HepG2 (cell line): ENCODE measurements at regions not wholly inside any gene's neighbourhood (a gene's known extent, or its start where the extent isn't known, plus 50 kb on each side); places are given as distances from the start of the nearest gene placed in this dataset.

Experiments used
- AHR ChIP-seq: IDR thresholded peaks from 2 replicates; pipeline ENCODE4 v1.6.1; 2018; ENCODE audit warnings: missing genetic modification reagents, missing compliant biosample characterization
- ARID5B ChIP-seq: IDR thresholded peaks from 2 replicates; pipeline ENCODE4 v1.4.0; 2020; ENCODE audit warnings: mild to moderate bottlenecking, missing genetic modification reagents
- BCL6 ChIP-seq: IDR thresholded peaks from 2 replicates; pipeline ENCODE4 v1.6.1; 2016; ENCODE audit warnings: missing genetic modification reagents, missing compliant biosample characterization
- EP300 ChIP-seq, 3 experiments: sonication (generic) in 1 of 3; formaldehyde crosslinking in 1 of 3; IDR thresholded peaks; 2 replicates each; pipeline versions ENCODE4 v1.5.1 to v1.6.1; 2011 to 2020; ENCODE audit warnings: low read depth in 2 of 3, low read length in 2 of 3, borderline replicate concordance in 1 of 3, improper control_type of control experiment in 1 of 3, mild to moderate bottlenecking in 1 of 3, missing genetic modification reagents in 1 of 3, moderate library complexity in 1 of 3
- FOSL1 ChIP-seq: sonication (generic); formaldehyde crosslinking; IDR thresholded peaks from 2 replicates; pipeline ENCODE4 v1.9.0; 2021; ENCODE audit warnings: missing genetic modification reagents, borderline replicate concordance
- FOSL2 ChIP-seq: sonication (generic); formaldehyde crosslinking; IDR thresholded peaks from 2 replicates; pipeline ENCODE4 v1.4.0; 2020; ENCODE audit warnings: missing genetic modification reagents
- GATAD2A ChIP-seq: IDR thresholded peaks from 2 replicates; pipeline ENCODE4 v1.6.1; 2016
- HNF4A ChIP-seq: sonication (generic); formaldehyde crosslinking; IDR thresholded peaks from 2 replicates; pipeline ENCODE4 v1.4.0; 2020; ENCODE audit warnings: missing genetic modification reagents
- HNF4G ChIP-seq, 2 experiments: sonication (generic) in 1 of 2; formaldehyde crosslinking in 1 of 2; IDR thresholded peaks; 2 replicates each; pipeline versions ENCODE4 v1.4.0 to v1.6.1; 2011 to 2020; ENCODE audit warnings: borderline replicate concordance in 2 of 2, low read depth in 2 of 2, mild to moderate bottlenecking in 2 of 2, low read length in 1 of 2, missing genetic modification reagents in 1 of 2, moderate library complexity in 1 of 2
- JUN ChIP-seq: sonication (generic); formaldehyde crosslinking; IDR thresholded peaks from 2 replicates; pipeline ENCODE4 v1.4.0; 2020; ENCODE audit warnings: mild to moderate bottlenecking, missing genetic modification reagents
- JUND ChIP-seq: sonication (generic); formaldehyde crosslinking; IDR thresholded peaks from 2 replicates; pipeline ENCODE4 v1.8.0; 2022; ENCODE audit warnings: mild to moderate bottlenecking, missing genetic modification reagents
- MIER3 ChIP-seq: IDR thresholded peaks from 2 replicates; pipeline ENCODE4 v1.6.1; 2016; ENCODE audit warnings: missing compliant biosample characterization, borderline replicate concordance
- NCOR1 ChIP-seq: fragments of 200-600 bp; sonication (generic); IDR thresholded peaks from 2 replicates; pipeline ENCODE4 v1.7.0; 2017; ENCODE audit warnings: antibody characterized with exemption, low read length, borderline replicate concordance
- NR2C2 ChIP-seq: sonication (generic); formaldehyde crosslinking; IDR thresholded peaks from 2 replicates; pipeline ENCODE4 v1.4.0; 2020; ENCODE audit warnings: missing genetic modification reagents, mild to moderate bottlenecking, moderate library complexity, borderline replicate concordance
- NR2F1 ChIP-seq, 2 experiments: fragments of 450-650 bp in 1 of 2; formaldehyde crosslinking in 1 of 2; IDR thresholded peaks; 2 replicates each; pipeline versions ENCODE4 v1.5.0 to v1.6.1; 2016 to 2020; ENCODE audit warnings: mild to moderate bottlenecking in 1 of 2, missing compliant biosample characterization in 1 of 2, missing genetic modification reagents in 1 of 2, moderate library complexity in 1 of 2
- PRMT3 ChIP-seq: sonication (generic); formaldehyde crosslinking; IDR thresholded peaks from 2 replicates; pipeline ENCODE4 v1.8.1; 2022; ENCODE audit warnings: low read depth, mild to moderate bottlenecking, moderate library complexity, missing genetic modification reagents, borderline replicate concordance
- RARA ChIP-seq: IDR thresholded peaks from 2 replicates; pipeline ENCODE4 v1.6.1; 2016; ENCODE audit warnings: missing genetic modification reagents, missing compliant biosample characterization
- SAP130 ChIP-seq: IDR thresholded peaks from 2 replicates; pipeline ENCODE4 v1.6.1; 2016; ENCODE audit warnings: low read depth
- TBX2 ChIP-seq: sonication (generic); formaldehyde crosslinking; IDR thresholded peaks from 2 replicates; pipeline ENCODE4 v1.5.0; 2020; ENCODE audit warnings: missing genetic modification reagents, mild to moderate bottlenecking, borderline replicate concordance
- TF ChIP-seq, protein P1 (sequence below): sonication (generic); formaldehyde crosslinking; conservative IDR thresholded peaks from 2 replicates; pipeline ENCODE4 v1.4.0; 2020; ENCODE audit warnings: mild to moderate bottlenecking, missing genetic modification reagents, moderate library complexity
- TF ChIP-seq, protein P2 (sequence below): IDR thresholded peaks from 2 replicates; pipeline ENCODE4 v1.6.1; 2012; ENCODE audit warnings: low read depth, low read length, improper control_type of control experiment

DNA sequence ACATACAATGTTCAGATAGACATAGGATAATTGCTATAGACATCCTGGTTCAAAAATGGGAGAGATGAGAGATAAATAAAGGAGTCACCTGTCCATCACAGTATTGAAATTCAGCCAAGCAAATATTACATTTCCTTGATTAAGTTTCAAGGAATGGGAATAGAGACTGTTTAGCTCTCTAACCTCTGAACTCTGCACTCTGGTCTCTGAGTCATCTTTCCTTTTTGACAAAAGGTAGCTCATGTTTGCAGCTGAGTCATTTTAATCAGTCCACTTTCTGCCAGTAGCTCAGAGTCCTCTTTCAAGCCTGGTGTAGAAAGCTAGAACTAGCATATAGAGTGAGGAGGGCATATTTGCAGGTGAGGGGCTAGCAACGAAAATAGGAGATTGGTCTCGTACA, 51.4 kb upstream of the GJA8 start (continued):
- TF ChIP-seq, protein P1, sequence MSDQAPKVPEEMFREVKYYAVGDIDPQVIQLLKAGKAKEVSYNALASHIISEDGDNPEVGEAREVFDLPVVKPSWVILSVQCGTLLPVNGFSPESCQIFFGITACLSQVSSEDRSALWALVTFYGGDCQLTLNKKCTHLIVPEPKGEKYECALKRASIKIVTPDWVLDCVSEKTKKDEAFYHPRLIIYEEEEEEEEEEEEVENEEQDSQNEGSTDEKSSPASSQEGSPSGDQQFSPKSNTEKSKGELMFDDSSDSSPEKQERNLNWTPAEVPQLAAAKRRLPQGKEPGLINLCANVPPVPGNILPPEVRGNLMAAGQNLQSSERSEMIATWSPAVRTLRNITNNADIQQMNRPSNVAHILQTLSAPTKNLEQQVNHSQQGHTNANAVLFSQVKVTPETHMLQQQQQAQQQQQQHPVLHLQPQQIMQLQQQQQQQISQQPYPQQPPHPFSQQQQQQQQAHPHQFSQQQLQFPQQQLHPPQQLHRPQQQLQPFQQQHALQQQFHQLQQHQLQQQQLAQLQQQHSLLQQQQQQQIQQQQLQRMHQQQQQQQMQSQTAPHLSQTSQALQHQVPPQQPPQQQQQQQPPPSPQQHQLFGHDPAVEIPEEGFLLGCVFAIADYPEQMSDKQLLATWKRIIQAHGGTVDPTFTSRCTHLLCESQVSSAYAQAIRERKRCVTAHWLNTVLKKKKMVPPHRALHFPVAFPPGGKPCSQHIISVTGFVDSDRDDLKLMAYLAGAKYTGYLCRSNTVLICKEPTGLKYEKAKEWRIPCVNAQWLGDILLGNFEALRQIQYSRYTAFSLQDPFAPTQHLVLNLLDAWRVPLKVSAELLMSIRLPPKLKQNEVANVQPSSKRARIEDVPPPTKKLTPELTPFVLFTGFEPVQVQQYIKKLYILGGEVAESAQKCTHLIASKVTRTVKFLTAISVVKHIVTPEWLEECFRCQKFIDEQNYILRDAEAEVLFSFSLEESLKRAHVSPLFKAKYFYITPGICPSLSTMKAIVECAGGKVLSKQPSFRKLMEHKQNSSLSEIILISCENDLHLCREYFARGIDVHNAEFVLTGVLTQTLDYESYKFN (CRISPR knock-in tag): peak; percentile 71
- TF ChIP-seq RARA (CRISPR knock-in tag) (peak; percentile 45; the same call in 1 of the 2 replicates), FOSL2 (CRISPR knock-in tag) (peak; percentile 96), BCL6 (CRISPR knock-in tag) (peak; percentile 20; the same call in 1 of the 2 replicates), PRMT3 (no peak), GATAD2A (peak; percentile 58), JUN (CRISPR knock-in tag) (peak; percentile 79), NR2F1 (CRISPR knock-in tag; IDR thresholded peaks at IDR 0.05) (peak; percentile 56 to 90; a peak in 3 of 4 replicates), MIER3 (CRISPR knock-in tag) (0 out of 2 replicates have a peak, but pooled peaks have one; percentile 46), FOSL1 (peak; percentile 93), HNF4G (IDR thresholded peaks at IDR 0.05; ENCODE audit: borderline replicate concordance, low read depth, low read length) (peak; percentile 82; the same call in 1 of the 2 replicates), HNF4G (CRISPR knock-in tag; IDR thresholded peaks at IDR 0.05; ENCODE audit: borderline replicate concordance, low read depth) (no peak; the same call in 1 of the 2 replicates), HNF4A (CRISPR knock-in tag) (peak; percentile 75), JUND (CRISPR knock-in tag) (peak; percentile 66; the same call in 1 of the 2 replicates), SAP130 (CRISPR knock-in tag) (peak; percentile 41; the same call in 1 of the 2 replicates), ARID5B (peak; percentile 83), AHR (CRISPR knock-in tag) (no peak), EP300 (IDR thresholded peaks at IDR 0.05; ENCODE audit: low read depth in 2 of 2, low read length in 2 of 2) (peak in 1 of 2 experiments; percentile 71; a peak in 2 of 4 replicates), EP300 (CRISPR knock-in tag; IDR thresholded peaks at IDR 0.05; ENCODE audit: borderline replicate concordance) (peak; percentile 23; the same call in 1 of the 2 replicates), NCOR1 (peak; percentile 53; the same call in 1 of the 2 replicates), TBX2 (CRISPR knock-in tag) (no peak), NR2C2 (peak; percentile 90)
- TF ChIP-seq, protein P2, sequence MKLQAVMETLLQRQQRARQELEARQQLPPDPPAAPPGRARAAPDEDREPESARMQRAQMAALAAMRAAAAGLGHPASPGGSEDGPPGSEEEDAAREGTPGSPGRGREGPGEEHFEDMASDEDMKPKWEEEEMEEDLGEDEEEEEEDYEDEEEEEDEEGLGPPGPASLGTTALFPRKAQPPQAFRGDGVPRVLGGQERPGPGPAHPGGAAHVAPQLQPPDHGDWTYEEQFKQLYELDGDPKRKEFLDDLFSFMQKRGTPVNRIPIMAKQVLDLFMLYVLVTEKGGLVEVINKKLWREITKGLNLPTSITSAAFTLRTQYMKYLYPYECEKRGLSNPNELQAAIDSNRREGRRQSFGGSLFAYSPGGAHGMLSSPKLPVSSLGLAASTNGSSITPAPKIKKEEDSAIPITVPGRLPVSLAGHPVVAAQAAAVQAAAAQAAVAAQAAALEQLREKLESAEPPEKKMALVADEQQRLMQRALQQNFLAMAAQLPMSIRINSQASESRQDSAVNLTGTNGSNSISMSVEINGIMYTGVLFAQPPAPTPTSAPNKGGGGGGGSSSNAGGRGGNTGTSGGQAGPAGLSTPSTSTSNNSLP: peak; percentile 81
